HCT116 (cell line): ENCODE measurements at regions not wholly inside any gene's neighbourhood (a gene's known extent, or its start where the extent isn't known, plus 50 kb on each side); places are given as distances from the start of the nearest gene placed in this dataset.
"Not testable (repeated sequence)": the region's sequence is repeated elsewhere in the genome, so short reads cannot be mapped to it uniquely, and the experiment has no call there.

Experiments used
- ATAC-seq: fragments of 200-7000 bp; cut with Tn5 transposase; 2 replicates; pipeline ENCODE4 v1.9.1; 2020; ENCODE audit warnings: mild to moderate bottlenecking, moderate library complexity
- BruUV-seq: library from RNA; stranded (reverse); fragments of 400-500 nt; replicated peaks from 2 replicates; lab custom pipeline; 2021; lab: Mats Ljungman, UMichigan
- CTCF ChIA-PET: fragments of 300-600 bp; sonication (Branson Sonifier 250); formaldehyde crosslinking; loops from one replicate; lab custom pipeline; 2021; ENCODE audit warnings: antibody characterized with exemption; lab: Charles Lee
- POLR2A ChIA-PET: fragments of 300-600, 350-600 bp; sonication (Branson Sonifier 250); formaldehyde crosslinking; loops from one replicate; lab custom pipeline; 2021; ENCODE audit warnings: antibody characterized with exemption; lab: Charles Lee
- RAD21 ChIA-PET, 2 experiments: fragments of 300-600 bp; sonication (Branson Sonifier 250); formaldehyde crosslinking; loops; one replicate each; lab custom pipeline; 2023; ENCODE audit warnings: low total read pairs in 2 of 2; ENCODE audit not compliant: uncharacterized antibody in 2 of 2, unreplicated experiment in 2 of 2, low non-redundant PET in 1 of 2; lab: Charles Lee
- DNase-seq: peaks from one replicate; pipeline ENCODE4 v3.0.0-alpha.2; 2010; ENCODE audit warnings: low read depth, low spot score
- H2AFZ ChIP-seq: fragments of 200-600 bp; shearing (Covaris generic), sonication (generic); 2 replicates; pipeline ENCODE4 v1.6.1; 2017; ENCODE audit warnings: low read depth, mixed run types, mixed read lengths, antibody characterized with exemption, low read length; ENCODE audit not compliant: poor library complexity, severe bottlenecking
- H3K27ac ChIP-seq: 2 replicates; pipeline ENCODE4 v1.5.1; 2012; ENCODE audit warnings: low read depth, low read length
- H3K27me3 ChIP-seq: fragments of 200-600 bp; sonication (generic); 2 replicates; pipeline ENCODE4 v1.6.1; 2016; ENCODE audit warnings: mixed run types, low read length, mixed read lengths; ENCODE audit not compliant: insufficient read depth
- H3K36me3 ChIP-seq, 2 experiments: fragments of 200-500 bp in 1 of 2; fragments of 200-600 bp in 1 of 2; sonication (Bioruptor generic) in 1 of 2; sonication (generic) in 1 of 2; 2 replicates each; pipeline versions ENCODE4 v1.5.1 to v1.6.1; 2014 to 2016; ENCODE audit warnings: low read length in 2 of 2, inconsistent platforms in 1 of 2, mixed read lengths in 1 of 2, mixed run types in 1 of 2; ENCODE audit not compliant: insufficient read depth in 2 of 2, control insufficient read depth in 1 of 2
- H3K4me1 ChIP-seq, 2 experiments: fragments of 200-600 bp in 1 of 2; sonication (generic) in 1 of 2; 2 replicates each; pipeline versions ENCODE4 v1.5.1 to v1.6.1; 2012 to 2017; ENCODE audit warnings: low read length in 2 of 2, inconsistent platforms in 1 of 2, mild to moderate bottlenecking in 1 of 2, mixed read lengths in 1 of 2, mixed run types in 1 of 2, moderate library complexity in 1 of 2; ENCODE audit not compliant: insufficient read depth in 2 of 2, control insufficient read depth in 1 of 2
- H3K4me2 ChIP-seq: fragments of 200-600 bp; sonication (generic); 2 replicates; pipeline ENCODE4 v1.6.1; 2017; ENCODE audit warnings: mixed run types, low read length, mixed read lengths
- H3K4me3 ChIP-seq, 2 experiments: fragments of 200-600 bp in 1 of 2; sonication (generic) in 1 of 2; replicated peaks in 1 of 2; 2 replicates each; pipeline ENCODE4 v1.5.1; 2011 to 2016; ENCODE audit warnings: low read length in 2 of 2, control low read depth in 1 of 2, low read depth in 1 of 2, mild to moderate bottlenecking in 1 of 2, mixed read lengths in 1 of 2, mixed run types in 1 of 2
- H3K79me2 ChIP-seq: fragments of 200-600 bp; sonication (generic); 2 replicates; pipeline ENCODE4 v1.6.1; 2017; ENCODE audit warnings: mild to moderate bottlenecking, mixed run types, low read length, moderate library complexity, mixed read lengths; ENCODE audit not compliant: insufficient read depth
- H3K9ac ChIP-seq: fragments of 200-600 bp; sonication (generic); 2 replicates; pipeline ENCODE4 v1.6.1; 2016; ENCODE audit warnings: low read length, mixed read lengths
- H3K9me2 ChIP-seq: fragments of 200-600 bp; sonication (generic), shearing (Covaris generic); 2 replicates; pipeline ENCODE4 v1.6.1; 2017; ENCODE audit warnings: mixed run types, mild to moderate bottlenecking, moderate library complexity; ENCODE audit not compliant: insufficient read depth
- H3K9me3 ChIP-seq, 2 experiments: fragments of 200-500 bp in 1 of 2; fragments of 200-600 bp in 1 of 2; sonication (Bioruptor generic) in 1 of 2; sonication (generic) in 1 of 2; 2 replicates each; pipeline ENCODE4 v1.6.1; 2014 to 2017; ENCODE audit warnings: low read length in 2 of 2, mixed read lengths in 2 of 2, inconsistent platforms in 1 of 2, low read depth in 1 of 2, mild to moderate bottlenecking in 1 of 2, mixed run types in 1 of 2, moderate library complexity in 1 of 2; ENCODE audit not compliant: control insufficient read depth in 1 of 2, insufficient read depth in 1 of 2
- H4K20me1 ChIP-seq: fragments of 200-600 bp; sonication (generic), shearing (Covaris generic); 2 replicates; pipeline ENCODE4 v1.6.1; 2017; ENCODE audit warnings: mixed run types, mild to moderate bottlenecking, moderate library complexity; ENCODE audit not compliant: insufficient read depth
- ATF3 ChIP-seq: IDR thresholded peaks from 2 replicates; pipeline ENCODE4 v1.6.1; 2012
- CBX3 ChIP-seq: IDR thresholded peaks from 2 replicates; pipeline ENCODE4 v1.6.1; 2012; ENCODE audit warnings: low read depth
- CTCF ChIP-seq, 3 experiments: fragments of 200-600 bp in 1 of 3; sonication (generic) in 1 of 3; IDR thresholded peaks in 2 of 3; conservative IDR thresholded peaks in 1 of 3; 2 replicates each; pipeline ENCODE4 v1.5.1; 2012 to 2017; ENCODE audit warnings: low read depth in 2 of 3, low read length in 2 of 3, antibody characterized with exemption in 1 of 3, borderline replicate concordance in 1 of 3, control low read depth in 1 of 3, mild to moderate bottlenecking in 1 of 3, mixed read lengths in 1 of 3, mixed run types in 1 of 3, moderate library complexity in 1 of 3; ENCODE audit not compliant: insufficient read depth in 1 of 3
- EGR1 ChIP-seq: IDR thresholded peaks from 2 replicates; pipeline ENCODE4 v1.6.1; 2012; ENCODE audit warnings: low read depth
- ELF1 ChIP-seq: IDR thresholded peaks from 2 replicates; pipeline ENCODE4 v1.6.1; 2012; ENCODE audit warnings: low read depth, borderline replicate concordance
- EZH2 ChIP-seq: fragments of 200-600 bp; sonication (generic); IDR thresholded peaks from 2 replicates; pipeline ENCODE4 v1.6.1; 2017; ENCODE audit warnings: antibody characterized with exemption, mixed run types
- EZH2phosphoT487 ChIP-seq: fragments of 200-600 bp; IDR thresholded peaks from 2 replicates; pipeline ENCODE4 v1.6.1; 2018; ENCODE audit warnings: antibody characterized with exemption, borderline replicate concordance
- FOSL1 ChIP-seq: IDR thresholded peaks from 2 replicates; pipeline ENCODE4 v1.6.1; 2012; ENCODE audit warnings: low read depth
- JUND ChIP-seq: IDR thresholded peaks from 2 replicates; pipeline ENCODE4 v1.6.1; 2012
- MAX ChIP-seq: IDR thresholded peaks from 2 replicates; pipeline ENCODE4 v1.6.1; 2012
- POLR2A ChIP-seq: IDR thresholded peaks from 2 replicates; pipeline ENCODE4 v1.7.0; 2011; ENCODE audit warnings: borderline replicate concordance; ENCODE audit not compliant: insufficient read depth, insufficient read length; ENCODE audit errors: extremely low read depth
- POLR2AphosphoS5 ChIP-seq: IDR thresholded peaks from 2 replicates; pipeline ENCODE4 v1.6.1; 2011; ENCODE audit warnings: mild to moderate bottlenecking, low read depth, low read length, moderate library complexity
- RAD21 ChIP-seq: IDR thresholded peaks from 2 replicates; pipeline ENCODE4 v1.6.1; 2012; ENCODE audit warnings: low read depth, mild to moderate bottlenecking
- SIN3A ChIP-seq: IDR thresholded peaks from 2 replicates; pipeline ENCODE4 v1.6.1; 2012; ENCODE audit warnings: low read depth
- TCF7L2 ChIP-seq: IDR thresholded peaks from 2 replicates; pipeline ENCODE4 v1.7.0; 2011; ENCODE audit warnings: borderline replicate concordance, inconsistent platforms; ENCODE audit not compliant: insufficient read depth, insufficient read length; ENCODE audit errors: extremely low read depth
- ZFX ChIP-seq: fragments of 450-650 bp; IDR thresholded peaks from 2 replicates; pipeline ENCODE4 v1.6.1; 2017
- intact Hi-C: fragments of 100-400 bp; cut with micrococcal nuclease; formaldehyde crosslinking; loops from 2 replicates; pipeline ENCODE4 v1.10.0; 2022

GRCh38 chr20:51123887-51124286 is 101.0 kb upstream of the KCNG1 start:
- H3K4me1 ChIP-seq, CTCF ChIA-PET, DNase-seq, H3K36me3 ChIP-seq, H3K27ac ChIP-seq, H2AFZ ChIP-seq, H3K9me3 ChIP-seq, RAD21 ChIA-PET, POLR2A ChIA-PET, intact Hi-C loops, ATAC-seq, H3K4me2 ChIP-seq, BruUV-seq, H3K4me3 ChIP-seq, H3K9me2 ChIP-seq, H4K20me1 ChIP-seq, H3K79me2 ChIP-seq, H3K9ac ChIP-seq: not testable (repeated sequence)
- H3K27me3 ChIP-seq, result peaks cover 12% of the 10 kb centered on the region

- Histone ChIP-seq H3K4me3 (no peak overlapping the region), H3K9me2 (no peaks in the 10 kb centered on the region), H3K9ac (no peak overlapping the region), H3K27me3 (peaks cover 12% of the 10 kb centered on the region), H3K9me3 (no peaks in the 10 kb centered on the region), H3K79me2 (no peaks in the 10 kb centered on the region), H3K36me3 (no peaks in the 10 kb centered on the region), H4K20me1 (no peaks in the 10 kb centered on the region), H3K27ac (no peak overlapping the region), H2AFZ (no peak overlapping the region), H3K4me2 (no peak overlapping the region), H3K4me1 (0 out of 4 replicates have a peak, but pooled peaks cover 0 to 5% of the 10 kb centered on the region in 2 experiments)
- TF ChIP-seq SIN3A, result no peak
- TF ChIP-seq EGR1, result no peak
- no peak for TF ChIP-seq POLR2A
- no peak for TF ChIP-seq MAX
- no peak for TF ChIP-seq ZFX
- TF ChIP-seq TCF7L2, result no peak
- no peak for TF ChIP-seq CBX3
- TF ChIP-seq FOSL1, result no peak
- no peak for TF ChIP-seq ELF1
- TF ChIP-seq RAD21, result no peak
- TF ChIP-seq POLR2AphosphoS5, result no peak
- TF ChIP-seq EZH2, result no peak
- no peak for TF ChIP-seq ATF3
- no peak for TF ChIP-seq EZH2phosphoT487
- no peak for TF ChIP-seq JUND
- TF ChIP-seq CTCF (IDR thresholded peaks at IDR 0.05 in 2 of 3, conservative IDR thresholded peaks at IDR 0.05 in 1 of 3; ENCODE audit: borderline replicate concordance in 1 of 3, insufficient read depth in 1 of 3, low read depth in 2 of 3, low read length in 2 of 3), result no peak
- no TSS peak for BruUV-seq
- ChIA-PET CTCF (no interaction called here), POLR2A (no interaction called here), RAD21 (no interaction called here)
- intact Hi-C loops, result no loop called here
- no peak for ATAC-seq
- no peak for DNase-seq
These were observed 100.2 kb upstream of the KCNG1 start for GRCh38 chr20:51122931-51123658.
